Globus pallidus (tissue), 1 donor: ENCODE measurements at regions not wholly inside any gene's neighbourhood (a gene's known extent, or its start where the extent isn't known, plus 50 kb on each side); places are given as distances from the start of the nearest gene placed in this dataset.
"Not testable (repeated sequence)": the region's sequence is repeated elsewhere in the genome, so short reads cannot be mapped to it uniquely, and the experiment has no call there.

Source experiments
- DNase-seq: peaks from one replicate; pipeline ENCODE4 v3.0.0-alpha.2; 2015; ENCODE audit warnings: low spot score

- no peak for DNase-seq
These were observed 356.4 kb upstream of the ADAMTS5 start for GRCh38 chr21:27323331-27323730.

- peak; percentile 55 for DNase-seq
These were observed 354.9 kb upstream of the ADAMTS5 start for GRCh38 chr21:27321791-27322190.

GRCh38 chr21:27320868-27321267, 354.0 kb upstream of the ADAMTS5 start:
- peak; percentile 47 for DNase-seq

- not testable (repeated sequence) for DNase-seq
These were observed 350.7 kb upstream of the ADAMTS5 start for GRCh38 chr21:27317601-27318000.

- no peak for DNase-seq
These were observed 348.5 kb upstream of the ADAMTS5 start for GRCh38 chr21:27315373-27315772.

GRCh38 chr21:27314131-27314530, 347.2 kb upstream of the ADAMTS5 start:
- no peak for DNase-seq

GRCh38 chr21:27306791-27307775, 340.2 kb upstream of the ADAMTS5 start:
- no peak for DNase-seq

- no peak for DNase-seq
These were observed 339.3 kb upstream of the ADAMTS5 start for GRCh38 chr21:27306206-27306605.

- no peak for DNase-seq
These were observed 334.3 kb upstream of the ADAMTS5 start for GRCh38 chr21:27301220-27301619.

- no peak for DNase-seq
These were observed 333.9 kb upstream of the ADAMTS5 start for GRCh38 chr21:27300770-27301169.

- DNase-seq = no peak
These were observed 331.6 kb upstream of the ADAMTS5 start for GRCh38 chr21:27298465-27298864.

GRCh38 chr21:27293239-27293638, 326.4 kb upstream of the ADAMTS5 start:
- no peak for DNase-seq

- DNase-seq = no peak
These were observed 325.9 kb upstream of the ADAMTS5 start for GRCh38 chr21:27292783-27293182.

- DNase-seq = no peak
These were observed 325.3 kb upstream of the ADAMTS5 start for GRCh38 chr21:27292229-27292628.

GRCh38 chr21:27291006-27291405, 324.1 kb upstream of the ADAMTS5 start:
- no peak for DNase-seq

- no peak for DNase-seq
These were observed 323.1 kb upstream of the ADAMTS5 start for GRCh38 chr21:27290028-27290427.

- no peak for DNase-seq
These were observed 319.9 kb upstream of the ADAMTS5 start for GRCh38 chr21:27286760-27287159.

GRCh38 chr21:27277110-27277509, 310.2 kb upstream of the ADAMTS5 start:
- DNase-seq = no peak

- no peak for DNase-seq
These were observed 308.5 kb upstream of the ADAMTS5 start for GRCh38 chr21:27275294-27275927.

- DNase-seq = no peak
These were observed 302.8 kb upstream of the ADAMTS5 start for GRCh38 chr21:27269644-27270043.

- no peak for DNase-seq
These were observed 301.4 kb upstream of the ADAMTS5 start for GRCh38 chr21:27268290-27268689.

GRCh38 chr21:27265949-27266348, 299.1 kb upstream of the ADAMTS5 start:
- DNase-seq = no peak

- no peak for DNase-seq
These were observed 298.6 kb upstream of the ADAMTS5 start for GRCh38 chr21:27265492-27265891.
